Panc1 (cell line): ENCODE measurements at regions not wholly inside any gene's neighbourhood (a gene's known extent, or its start where the extent isn't known, plus 50 kb on each side); places are given as distances from the start of the nearest gene placed in this dataset.

Experiments used
- ATAC-seq: fragments of 200-7000 bp; cut with Tn5 transposase; 2 replicates; pipeline ENCODE4 v1.9.1; 2020; ENCODE audit warnings: mild to moderate bottlenecking, moderate library complexity
- BruUV-seq: library from RNA; stranded (reverse); fragments of 400-500 nt; replicated peaks from 2 replicates; lab custom pipeline; 2021; lab: Mats Ljungman, UMichigan
- CTCF ChIA-PET: fragments of 300-600 bp; sonication (Branson Sonifier 250); formaldehyde crosslinking; loops from one replicate; lab custom pipeline; 2022; ENCODE audit warnings: antibody characterized with exemption; lab: Charles Lee
- POLR2A ChIA-PET: fragments of 300-600 bp; sonication (Branson Sonifier 250); formaldehyde crosslinking; loops from one replicate; lab custom pipeline; 2022; ENCODE audit warnings: antibody characterized with exemption; lab: Charles Lee
- DNase-seq: peaks from one replicate; pipeline ENCODE4 v3.0.0-alpha.2; 2010; ENCODE audit warnings: low read depth, low spot score
- H3K27ac ChIP-seq: 2 replicates; pipeline ENCODE4 v1.5.1; 2011; ENCODE audit warnings: mild to moderate bottlenecking, low read length, inconsistent platforms
- H3K27me3 ChIP-seq: fragments of 200-500 bp; sonication (Bioruptor generic); 2 replicates; pipeline ENCODE4 v1.6.0; 2014; ENCODE audit warnings: low read length, inconsistent platforms; ENCODE audit not compliant: control insufficient read depth, insufficient read depth
- H3K36me3 ChIP-seq: fragments of 200-500 bp; sonication (Bioruptor generic); 2 replicates; pipeline ENCODE4 v1.5.1; 2014; ENCODE audit warnings: inconsistent platforms, mild to moderate bottlenecking, low read length, moderate library complexity; ENCODE audit not compliant: control insufficient read depth, insufficient read depth
- H3K4me1 ChIP-seq: 2 replicates; pipeline ENCODE4 v1.5.1; 2011; ENCODE audit warnings: inconsistent platforms, mild to moderate bottlenecking, low read length, moderate library complexity; ENCODE audit not compliant: control insufficient read depth, insufficient read depth
- H3K4me3 ChIP-seq, 2 experiments: 2 replicates each; pipeline ENCODE4 v1.5.1; 2011 to 2012; ENCODE audit warnings: low read depth in 2 of 2, low read length in 2 of 2, mild to moderate bottlenecking in 2 of 2, inconsistent platforms in 1 of 2, moderate library complexity in 1 of 2
- H3K9me3 ChIP-seq: fragments of 200-500 bp; sonication (Bioruptor generic); 2 replicates; pipeline ENCODE4 v1.5.1; 2014; ENCODE audit warnings: low read depth, mild to moderate bottlenecking, inconsistent platforms, low read length, moderate library complexity; ENCODE audit not compliant: control insufficient read depth, insufficient read depth
- CTCF ChIP-seq: fragments of 450-650 bp; IDR thresholded peaks from 2 replicates; pipeline ENCODE4 v1.5.1; 2017; ENCODE audit warnings: mild to moderate bottlenecking
- POLR2AphosphoS5 ChIP-seq: IDR thresholded peaks from 2 replicates; pipeline ENCODE4 v1.6.1; 2012; ENCODE audit warnings: mild to moderate bottlenecking, low read depth, low read length, moderate library complexity
- SIN3A ChIP-seq: IDR thresholded peaks from 2 replicates; pipeline ENCODE4 v1.6.1; 2012; ENCODE audit warnings: low read depth, mild to moderate bottlenecking, low read length, moderate library complexity, borderline replicate concordance; ENCODE audit not compliant: insufficient read depth
- TCF7L2 ChIP-seq: IDR thresholded peaks from 2 replicates; pipeline ENCODE4 v1.6.1; 2011; ENCODE audit warnings: mild to moderate bottlenecking, low read depth, low read length, inconsistent platforms
- in situ Hi-C: cut with HindIII; loops from 2 replicates; pipeline ENCODE4 v1.10.0; 2016; ENCODE audit warnings: low sequenced_read_pairs, low pct_unique_long_range_greater_than_20kb
- intact Hi-C: fragments of 100-400 bp; cut with micrococcal nuclease; formaldehyde crosslinking; loops from one replicate; pipeline ENCODE4 v1.10.0; 2022; ENCODE audit not compliant: unreplicated experiment
- TF ChIP-seq, protein P1 (sequence below), 2 experiments: IDR thresholded peaks; 2 replicates each; pipeline ENCODE4 v1.6.1; 2011 to 2012; ENCODE audit warnings: low read depth in 2 of 2, control low read depth in 1 of 2, low read length in 1 of 2, mild to moderate bottlenecking in 1 of 2, moderate library complexity in 1 of 2; ENCODE audit not compliant: insufficient read depth in 1 of 2

GRCh38 chr2:126776255-126776654 lies 120.3 kb downstream of the GYPC start:
- CTCF ChIA-PET = interaction anchor here (0.9 to 1.0 kb wide), 2 partner anchors 248 to 1031 kb away, joined by 3 to 4 read pairs; no protein-coding TSS in a partner anchor
- POLR2A ChIA-PET = interaction anchor here (0.7 to 0.9 kb wide), 2 partner anchors 248 to 416 kb away, joined by 3 to 7 read pairs; no protein-coding TSS in a partner anchor
- BruUV-seq = no TSS peak
- Histone ChIP-seq H3K9me3 (no peaks in the 10 kb centered on the region), H3K27ac (no peak overlapping the region), H3K4me1 (no peaks in the 10 kb centered on the region), H3K4me3 (peak overlapping the region in 1 of 2 experiments; percentile 79; a peak in 2 of 4 replicates), H3K36me3 (no peaks in the 10 kb centered on the region), H3K27me3 (peaks cover 5% of the 10 kb centered on the region; the same call in 1 of the 2 replicates)
- intact Hi-C loops (loop anchor here (10.0 kb wide), 3 partner anchors 141 to 1031 kb away; no protein-coding TSS in a partner anchor), in situ Hi-C loops (no loop called here)
- no peak for DNase-seq
- TF ChIP-seq SIN3A (no peak), TCF7L2 (no peak), POLR2AphosphoS5 (no peak), CTCF (no peak)
- TF ChIP-seq, protein P1, sequence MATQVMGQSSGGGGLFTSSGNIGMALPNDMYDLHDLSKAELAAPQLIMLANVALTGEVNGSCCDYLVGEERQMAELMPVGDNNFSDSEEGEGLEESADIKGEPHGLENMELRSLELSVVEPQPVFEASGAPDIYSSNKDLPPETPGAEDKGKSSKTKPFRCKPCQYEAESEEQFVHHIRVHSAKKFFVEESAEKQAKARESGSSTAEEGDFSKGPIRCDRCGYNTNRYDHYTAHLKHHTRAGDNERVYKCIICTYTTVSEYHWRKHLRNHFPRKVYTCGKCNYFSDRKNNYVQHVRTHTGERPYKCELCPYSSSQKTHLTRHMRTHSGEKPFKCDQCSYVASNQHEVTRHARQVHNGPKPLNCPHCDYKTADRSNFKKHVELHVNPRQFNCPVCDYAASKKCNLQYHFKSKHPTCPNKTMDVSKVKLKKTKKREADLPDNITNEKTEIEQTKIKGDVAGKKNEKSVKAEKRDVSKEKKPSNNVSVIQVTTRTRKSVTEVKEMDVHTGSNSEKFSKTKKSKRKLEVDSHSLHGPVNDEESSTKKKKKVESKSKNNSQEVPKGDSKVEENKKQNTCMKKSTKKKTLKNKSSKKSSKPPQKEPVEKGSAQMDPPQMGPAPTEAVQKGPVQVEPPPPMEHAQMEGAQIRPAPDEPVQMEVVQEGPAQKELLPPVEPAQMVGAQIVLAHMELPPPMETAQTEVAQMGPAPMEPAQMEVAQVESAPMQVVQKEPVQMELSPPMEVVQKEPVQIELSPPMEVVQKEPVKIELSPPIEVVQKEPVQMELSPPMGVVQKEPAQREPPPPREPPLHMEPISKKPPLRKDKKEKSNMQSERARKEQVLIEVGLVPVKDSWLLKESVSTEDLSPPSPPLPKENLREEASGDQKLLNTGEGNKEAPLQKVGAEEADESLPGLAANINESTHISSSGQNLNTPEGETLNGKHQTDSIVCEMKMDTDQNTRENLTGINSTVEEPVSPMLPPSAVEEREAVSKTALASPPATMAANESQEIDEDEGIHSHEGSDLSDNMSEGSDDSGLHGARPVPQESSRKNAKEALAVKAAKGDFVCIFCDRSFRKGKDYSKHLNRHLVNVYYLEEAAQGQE (IDR thresholded peaks at IDR 0.05; ENCODE audit: insufficient read depth in 1 of 2, low read depth in 2 of 2, low read length in 1 of 2) = no peak
- peak; percentile 36 for ATAC-seq

- ChIA-PET CTCF (interaction anchor here (0.9 to 1.0 kb wide), 2 partner anchors 249 to 1031 kb away, joined by 3 to 4 read pairs; no protein-coding TSS in a partner anchor), POLR2A (interaction anchor here (0.7 to 0.9 kb wide), 3 partner anchors 22 to 416 kb away, joined by 3 to 11 read pairs (median 7); no protein-coding TSS in a partner anchor)
- Histone ChIP-seq H3K36me3 (no peaks in the 10 kb centered on the region), H3K9me3 (no peaks in the 10 kb centered on the region), H3K27me3 (peaks cover 5% of the 10 kb centered on the region; the same call in 1 of the 2 replicates), H3K4me3 (peak overlapping the region; percentile 42 to 79), H3K27ac (no peak overlapping the region), H3K4me1 (no peaks in the 10 kb centered on the region)
- DNase-seq = peak; percentile 45
- intact Hi-C loops = loop anchor here (1.0 to 10.0 kb wide), 4 partner anchors 142 to 1032 kb away; no protein-coding TSS in a partner anchor
- no TSS peak for BruUV-seq
- peak; percentile 91 for ATAC-seq
- TF ChIP-seq POLR2AphosphoS5 = no peak
- TF ChIP-seq CTCF = peak; percentile 98
- in situ Hi-C loops = no loop called here
Observed at GRCh38 chr2:126776692-126777619, 121.0 kb downstream of the GYPC start.
